HEK293T (cell line): ENCODE measurements at regions not wholly inside any gene's neighbourhood (a gene's known extent, or its start where the extent isn't known, plus 50 kb on each side); places are given as distances from the start of the nearest gene placed in this dataset.

Experiments used
- ARNT ChIP-seq: fragments of 450-650 bp; IDR thresholded peaks from 2 replicates; pipeline ENCODE4 v1.6.1; 2017; ENCODE audit warnings: mild to moderate bottlenecking
- BHLHE40 ChIP-seq: fragments of 450-650 bp; IDR thresholded peaks from 2 replicates; pipeline ENCODE4 v1.6.1; 2016; ENCODE audit warnings: mild to moderate bottlenecking, moderate library complexity, borderline replicate concordance
- CTBP1 ChIP-seq: fragments of 450-650 bp; IDR thresholded peaks from 2 replicates; pipeline ENCODE4 v1.6.1; 2016; ENCODE audit warnings: borderline replicate concordance
- FOXA1 ChIP-seq: fragments of 450-650 bp; IDR thresholded peaks from 2 replicates; pipeline ENCODE4 v1.6.1; 2016; ENCODE audit warnings: mild to moderate bottlenecking
- FOXK2 ChIP-seq: fragments of 450-650 bp; IDR thresholded peaks from 2 replicates; pipeline ENCODE4 v1.6.1; 2016; ENCODE audit warnings: mild to moderate bottlenecking
- FOXM1 ChIP-seq: fragments of 450-650 bp; IDR thresholded peaks from 2 replicates; pipeline ENCODE4 v1.6.1; 2017; ENCODE audit warnings: mild to moderate bottlenecking, borderline replicate concordance
- L3MBTL2 ChIP-seq: fragments of 450-650 bp; conservative IDR thresholded peaks from 2 replicates; pipeline ENCODE4 v1.6.1; 2016; ENCODE audit warnings: mild to moderate bottlenecking
- LEF1 ChIP-seq: fragments of 450-650 bp; IDR thresholded peaks from 2 replicates; pipeline ENCODE4 v1.6.1; 2017; ENCODE audit warnings: mild to moderate bottlenecking, borderline replicate concordance
- NFRKB ChIP-seq: fragments of 450-650 bp; IDR thresholded peaks from 2 replicates; pipeline ENCODE4 v1.6.1; 2016; ENCODE audit warnings: mild to moderate bottlenecking, moderate library complexity
- PKNOX1 ChIP-seq: fragments of 450-650 bp; IDR thresholded peaks from 2 replicates; pipeline ENCODE4 v1.6.1; 2016
- SP1 ChIP-seq: fragments of 450-650 bp; IDR thresholded peaks from 2 replicates; pipeline ENCODE4 v1.6.1; 2017
- SUZ12 ChIP-seq: fragments of 450-650 bp; IDR thresholded peaks from 2 replicates; pipeline ENCODE4 v1.6.1; 2016; ENCODE audit warnings: mild to moderate bottlenecking
- ZNF384 ChIP-seq: fragments of 450-650 bp; IDR thresholded peaks from 2 replicates; pipeline ENCODE4 v1.6.1; 2016

GRCh38 chr4:13902146-13902545, 274.6 kb upstream of the BOD1L1 start:
- TF ChIP-seq ARNT (no peak), ZNF384 (no peak), PKNOX1 (no peak), FOXM1 (no peak), SP1 (no peak), BHLHE40 (no peak), NFRKB (no peak), CTBP1 (no peak), FOXK2 (no peak), LEF1 (no peak), L3MBTL2 (no peak), FOXA1 (no peak), SUZ12 (no peak)
